ENCODE measurements at regions not wholly inside any gene's neighbourhood (a gene's known extent, or its start where the extent isn't known, plus 50 kb on each side); places are given as distances from the start of the nearest gene placed in this dataset.
A peak's percentile ranks its signal among the peaks of the same experiment; 100 is the strongest.

DNA sequence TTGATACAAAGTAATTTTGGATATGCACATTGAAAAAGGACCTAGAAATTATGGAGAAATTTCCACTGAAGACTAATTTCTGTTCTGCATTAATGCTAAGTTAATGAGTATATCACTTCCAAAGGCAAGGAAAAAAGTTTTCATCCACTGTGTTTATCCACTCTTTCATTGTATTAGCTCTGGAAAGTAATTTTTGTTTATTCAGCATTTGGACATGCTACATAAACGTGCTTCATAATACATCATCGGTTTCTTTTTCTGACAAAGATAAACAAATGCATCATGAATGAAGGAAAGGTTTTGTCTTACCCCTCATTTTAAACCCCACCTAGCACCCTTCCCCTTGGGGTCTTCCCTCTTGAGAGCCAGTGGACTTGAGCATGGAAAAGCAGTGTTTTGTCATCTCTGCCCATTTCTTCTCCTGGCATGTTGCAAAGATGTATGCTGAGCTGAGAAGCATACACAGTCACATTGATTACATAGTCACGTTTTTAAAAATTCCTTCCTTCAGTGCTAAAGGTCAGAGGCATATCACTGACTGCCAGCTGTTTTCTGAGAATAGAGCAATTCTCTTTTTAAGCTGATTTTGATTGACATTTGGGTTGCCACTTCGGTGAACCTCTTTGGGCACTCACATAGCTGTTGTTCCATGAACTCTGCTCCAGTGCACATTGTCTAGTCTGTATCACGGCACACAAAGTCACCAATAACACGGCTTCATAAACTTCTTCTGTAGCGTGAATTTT lies 65.9 kb upstream of the C7orf33 start:
- no peak for TF ChIP-seq POLR2A (IDR thresholded peaks at IDR 0.05; ENCODE audit: low read depth, low read length)
- FAIRE-seq: no peak
- no peak for DNase-seq (ENCODE audit: insufficient read length, low spot score)

DNA sequence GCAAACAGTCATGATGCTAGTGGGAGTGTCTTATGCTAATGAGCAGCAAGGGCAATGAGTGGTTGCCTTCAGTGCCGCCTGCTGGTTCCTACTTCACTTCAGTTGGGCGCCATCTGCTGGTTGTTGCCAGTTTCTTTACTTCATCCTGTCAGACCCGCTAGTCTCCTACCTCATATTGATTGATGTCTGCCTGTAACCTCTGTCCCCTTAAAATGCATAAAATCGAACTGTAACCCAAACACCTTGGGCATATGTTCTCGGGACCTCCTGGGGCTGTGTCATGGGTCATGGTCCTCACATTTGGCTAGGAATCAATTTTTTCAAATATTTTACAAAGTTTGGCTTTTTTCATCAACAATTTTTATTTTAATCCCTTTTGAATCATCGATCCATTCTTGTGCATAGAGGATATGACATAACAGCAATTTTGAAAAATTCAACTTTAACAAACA lies 62.8 kb upstream of the C7orf33 start:
- DNase-seq (ENCODE audit: insufficient read length, low spot score) (peak; percentile 62), FAIRE-seq (peak; percentile 86)
- TF ChIP-seq POLR2A (IDR thresholded peaks at IDR 0.05; ENCODE audit: low read depth, low read length): no peak

DNA sequence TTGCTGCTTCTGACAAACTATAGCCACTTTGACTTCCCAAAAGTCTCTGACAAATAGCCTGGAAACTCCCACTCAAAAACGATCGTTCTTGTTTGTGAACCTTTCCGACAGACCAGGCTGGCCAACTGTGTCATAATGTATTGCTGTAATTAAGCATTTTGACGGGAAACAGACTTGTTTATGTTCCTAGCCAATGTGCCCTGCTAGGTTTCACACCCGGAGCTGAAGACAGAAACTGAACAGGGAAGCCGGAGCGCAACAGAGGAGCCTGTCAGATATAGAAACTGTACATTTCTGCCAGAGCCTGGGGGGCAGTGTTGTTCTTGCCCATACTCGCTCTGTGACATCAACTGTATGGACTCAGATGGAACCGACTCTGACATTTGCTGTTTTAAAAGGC lies 55.3 kb upstream of the C7orf33 start:
- no peak for TF ChIP-seq POLR2A (IDR thresholded peaks at IDR 0.05; ENCODE audit: low read depth, low read length)
- DNase-seq (ENCODE audit: insufficient read length, low spot score): no peak
- FAIRE-seq: no peak

DNA sequence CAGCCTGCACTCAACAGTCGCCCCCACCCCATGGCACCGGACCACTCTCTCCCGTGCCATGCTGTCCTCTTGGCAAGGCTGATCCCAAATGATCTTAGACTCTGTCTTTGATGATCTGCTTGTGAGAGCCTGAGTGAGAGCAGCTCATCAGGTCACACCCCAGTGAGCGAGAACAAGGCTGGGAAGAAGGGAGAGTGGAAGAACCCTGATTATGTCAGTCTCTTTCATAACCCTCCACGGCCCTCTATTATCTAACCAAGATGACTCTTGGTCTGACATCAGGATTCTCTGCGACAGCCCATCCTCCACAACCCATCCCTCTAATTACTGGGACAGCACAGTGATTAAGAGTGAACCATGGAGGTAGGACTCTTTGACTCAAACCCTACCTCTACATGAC lies 53.1 kb upstream of the C7orf33 start:
- DNase-seq (ENCODE audit: insufficient read length, low spot score): no peak
- FAIRE-seq: no peak
- no peak for TF ChIP-seq POLR2A (IDR thresholded peaks at IDR 0.05; ENCODE audit: low read depth, low read length)

DNA sequence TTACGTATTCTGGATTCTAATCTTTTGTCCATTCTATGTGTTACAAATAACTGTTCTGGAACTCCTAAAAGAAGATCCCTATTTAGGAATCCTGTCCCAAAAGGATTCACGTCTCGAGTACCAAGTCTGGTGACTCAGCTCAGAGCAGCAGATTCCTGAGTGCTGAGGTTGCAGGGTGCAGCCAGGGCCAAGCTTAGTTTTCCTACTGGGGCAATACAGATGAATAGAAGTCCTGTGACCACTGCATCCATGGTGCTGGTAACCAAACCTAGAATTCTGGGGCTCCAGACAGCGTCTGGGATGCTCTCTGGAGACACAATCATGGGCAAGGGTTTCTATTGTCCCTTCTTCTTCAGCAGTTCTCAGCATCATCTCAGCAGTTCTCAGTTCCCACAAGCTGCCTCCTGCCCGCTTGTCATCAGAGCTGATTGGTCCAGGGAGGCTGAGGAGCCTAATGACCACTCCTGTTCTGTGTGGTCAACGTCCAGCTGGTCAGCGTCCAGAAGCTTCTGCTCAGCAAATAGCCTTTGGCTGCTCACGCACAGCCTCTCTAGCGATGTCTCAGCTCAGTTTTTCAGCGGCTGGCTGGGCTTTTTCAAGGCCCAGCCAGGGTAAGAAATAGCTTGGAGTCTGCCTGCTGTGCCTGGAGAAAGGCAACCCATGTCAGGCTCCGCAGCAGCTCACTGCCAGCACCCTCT lies 50.4 kb upstream of the C7orf33 start:
- no peak for TF ChIP-seq POLR2A (IDR thresholded peaks at IDR 0.05; ENCODE audit: low read depth, low read length)
- FAIRE-seq (peak; percentile 60), DNase-seq (ENCODE audit: insufficient read length, low spot score) (peak; percentile 74)
